Duodenal mucosa (tissue), 2 donors: ENCODE measurements at regions not wholly inside any gene's neighbourhood (a gene's known extent, or its start where the extent isn't known, plus 50 kb on each side); places are given as distances from the start of the nearest gene placed in this dataset.

Experiments
- H3K27ac ChIP-seq: one replicate; pipeline ENCODE4 v1.7.0; 2013; ENCODE audit warnings: low read depth, low read length
- H3K27me3 ChIP-seq, 2 donors: one replicate each; pipeline ENCODE4 v1.7.0; 2013; ENCODE audit warnings: low read length in 2 of 2, control low read depth in 1 of 2; ENCODE audit not compliant: insufficient read depth in 2 of 2, control insufficient read depth in 1 of 2
- H3K36me3 ChIP-seq, 2 donors: one replicate each; pipeline ENCODE4 v1.7.0; 2013; ENCODE audit warnings: low read length in 2 of 2, control low read depth in 1 of 2; ENCODE audit not compliant: insufficient read depth in 2 of 2, control insufficient read depth in 1 of 2
- H3K4me1 ChIP-seq, 2 donors: one replicate each; pipeline ENCODE4 v1.7.0; 2013; ENCODE audit warnings: low read length in 2 of 2, control low read depth in 1 of 2; ENCODE audit not compliant: insufficient read depth in 2 of 2, control insufficient read depth in 1 of 2
- H3K4me3 ChIP-seq, 2 donors: one replicate each; pipeline ENCODE4 v1.7.0; 2013; ENCODE audit warnings: low read length in 2 of 2, low read depth in 1 of 2
- H3K9ac ChIP-seq, 2 donors: one replicate each; pipeline ENCODE4 v1.7.0; 2013; ENCODE audit warnings: low read length in 2 of 2, low read depth in 1 of 2
- H3K9me3 ChIP-seq, 2 donors: one replicate each; pipeline ENCODE4 v1.7.0; 2013; ENCODE audit warnings: low read length in 2 of 2, control low read depth in 1 of 2; ENCODE audit not compliant: control insufficient read depth in 1 of 2

DNA sequence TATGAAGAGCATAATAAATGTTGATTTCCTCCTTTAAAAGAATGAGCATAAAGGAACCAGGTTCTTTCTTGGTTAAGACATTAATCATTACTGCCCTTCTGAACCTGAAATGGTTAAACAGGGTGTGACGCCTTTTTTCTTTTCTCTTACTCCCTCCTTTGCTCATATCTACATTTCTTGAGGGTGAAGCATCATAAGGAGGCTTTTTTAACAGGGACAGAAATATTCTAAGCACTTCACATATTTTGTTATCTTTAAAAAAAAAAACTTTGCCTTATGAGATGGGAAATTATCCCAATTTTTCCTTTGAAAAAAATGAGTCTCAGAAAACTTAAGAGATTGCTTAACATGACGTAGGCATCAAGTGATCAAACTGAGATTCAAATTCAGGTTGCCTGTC lies 1036.3 kb upstream of the TENM4 start:
- Histone ChIP-seq H3K27me3 (no peaks in the 10 kb centered on the region), H3K9ac (no peak overlapping the region), H3K9me3 (no peaks in the 10 kb centered on the region), H3K4me3 (no peak overlapping the region), H3K27ac (no peak overlapping the region), H3K36me3 (no peaks in the 10 kb centered on the region), H3K4me1 (no peaks in the 10 kb centered on the region)

DNA sequence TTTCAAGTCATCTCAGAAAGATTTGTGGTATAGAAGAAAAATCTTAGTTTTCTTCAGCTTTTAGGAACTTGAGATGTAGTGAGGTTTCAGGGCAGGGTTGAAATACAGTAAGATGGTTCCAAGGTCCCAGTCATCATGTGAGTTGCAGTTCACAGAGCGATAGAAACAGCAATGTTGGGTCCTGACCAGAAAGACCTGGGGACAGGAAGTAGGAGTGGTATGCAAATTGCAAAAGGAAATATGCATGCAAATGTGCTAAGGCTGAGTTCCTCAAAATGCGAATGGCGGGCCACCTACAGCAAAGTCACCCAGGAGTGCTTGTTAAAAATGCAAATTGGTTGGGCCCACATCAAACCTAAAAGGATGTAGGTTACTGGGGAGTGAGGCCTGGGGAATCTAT lies 1032.7 kb upstream of the TENM4 start:
- H3K9ac ChIP-seq = no peak overlapping the region

DNA sequence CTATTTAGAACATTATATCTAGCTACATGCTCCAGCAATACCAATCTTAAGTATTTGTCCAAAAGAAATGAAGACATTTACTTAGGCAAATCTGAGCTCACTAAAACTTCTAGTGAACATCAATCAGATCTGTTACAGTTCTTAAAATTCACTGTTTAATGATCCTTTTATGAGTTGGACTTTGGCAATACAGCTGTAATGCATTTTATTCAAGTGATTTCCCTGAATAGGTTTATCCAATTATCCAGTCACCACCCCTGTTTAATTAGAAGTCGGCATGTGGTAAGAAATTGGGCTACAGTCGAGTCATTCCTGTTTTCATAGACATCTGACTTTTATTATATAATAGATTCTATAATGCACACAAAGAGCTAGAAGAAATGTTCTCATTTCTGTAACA lies 1029.0 kb upstream of the TENM4 start:
- H3K4me3 ChIP-seq = no peak overlapping the region
- H3K9me3 ChIP-seq = no peaks in the 10 kb centered on the region

More for the DNA sequence above, 1032.7 kb upstream of the TENM4 start:
- Histone ChIP-seq H3K36me3 (no peaks in the 10 kb centered on the region), H3K4me1 (no peaks in the 10 kb centered on the region), H3K4me3 (no peak overlapping the region), H3K9me3 (no peaks in the 10 kb centered on the region), H3K27me3 (no peaks in the 10 kb centered on the region), H3K27ac (no peak overlapping the region)

DNA sequence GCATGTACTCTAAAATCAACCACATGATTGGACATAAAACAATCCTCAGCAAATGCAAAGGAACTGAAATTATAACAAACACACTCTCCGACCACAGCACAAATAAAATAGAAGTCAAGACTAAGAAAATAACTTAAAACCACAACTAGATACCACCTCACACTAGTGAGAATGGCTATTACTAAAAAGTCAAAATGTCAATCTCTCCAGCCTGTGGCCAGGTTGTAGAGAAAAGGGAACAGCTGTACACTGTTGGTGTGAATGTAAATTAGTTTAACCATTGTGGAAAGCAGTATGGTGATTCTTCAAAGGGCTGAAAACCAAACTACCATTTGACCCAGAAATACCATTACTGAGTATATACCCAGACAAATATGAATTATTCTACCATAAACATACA lies 1025.7 kb upstream of the TENM4 start:
- H3K4me1 ChIP-seq = no peaks in the 10 kb centered on the region
- no peaks in the 10 kb centered on the region for H3K27me3 ChIP-seq
- no peaks in the 10 kb centered on the region for H3K36me3 ChIP-seq
- H3K4me3 ChIP-seq = no peak overlapping the region
- no peak overlapping the region for H3K27ac ChIP-seq
- no peaks in the 10 kb centered on the region for H3K9me3 ChIP-seq
- no peak overlapping the region for H3K9ac ChIP-seq

More for the DNA sequence above, 1029.0 kb upstream of the TENM4 start:
- Histone ChIP-seq H3K36me3 (no peaks in the 10 kb centered on the region), H3K27ac (no peak overlapping the region), H3K9ac (no peak overlapping the region), H3K4me1 (no peaks in the 10 kb centered on the region), H3K27me3 (no peaks in the 10 kb centered on the region)

DNA sequence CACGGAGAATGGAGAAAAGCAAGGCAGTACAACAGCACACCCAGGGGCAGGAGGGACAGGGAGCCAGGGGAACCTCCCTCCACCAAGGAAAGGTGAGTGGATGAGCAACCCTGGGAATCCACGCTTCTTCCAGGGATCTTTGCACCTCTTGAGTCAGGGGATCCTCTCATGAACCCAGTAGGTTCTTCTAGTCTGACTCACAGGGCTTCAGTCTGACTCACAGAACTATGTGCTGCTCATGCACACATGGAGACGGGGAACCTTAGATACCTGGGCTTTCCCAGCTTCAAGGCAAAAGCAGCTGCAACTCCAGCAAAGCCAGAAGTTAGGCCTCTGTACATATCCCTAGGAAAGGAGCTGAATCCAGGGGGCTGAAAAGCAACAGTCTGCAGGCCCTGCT lies 1021.4 kb upstream of the TENM4 start:
- H3K27me3 ChIP-seq = no peaks in the 10 kb centered on the region
- no peaks in the 10 kb centered on the region for H3K9me3 ChIP-seq
- H3K4me3 ChIP-seq = no peak overlapping the region
- no peak overlapping the region for H3K9ac ChIP-seq
- H3K27ac ChIP-seq = no peak overlapping the region
- H3K36me3 ChIP-seq = no peaks in the 10 kb centered on the region
- H3K4me1 ChIP-seq = no peaks in the 10 kb centered on the region

DNA sequence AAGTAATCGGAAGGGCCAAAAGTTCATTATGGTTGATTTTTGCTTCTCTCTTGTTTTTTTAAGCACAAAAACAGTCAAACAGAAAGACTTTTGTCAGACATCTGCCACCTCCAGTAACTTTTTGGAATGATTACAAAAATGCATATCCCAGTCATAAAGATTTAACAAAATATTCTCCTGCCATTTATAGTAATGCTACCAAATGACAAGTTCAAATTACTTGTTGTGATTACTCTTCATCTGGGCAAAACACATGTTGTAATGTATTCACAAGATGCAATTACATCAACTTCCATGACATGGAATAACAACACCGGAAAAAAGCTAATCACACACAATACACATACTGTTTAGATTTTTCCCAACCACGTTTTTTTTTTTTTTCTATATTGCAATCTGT lies 1017.5 kb upstream of the TENM4 start:
- no peak overlapping the region for H3K9ac ChIP-seq
- no peaks in the 10 kb centered on the region for H3K27me3 ChIP-seq
- H3K27ac ChIP-seq = no peak overlapping the region
- H3K4me1 ChIP-seq = no peaks in the 10 kb centered on the region
- no peak overlapping the region for H3K4me3 ChIP-seq
- no peaks in the 10 kb centered on the region for H3K9me3 ChIP-seq
- H3K36me3 ChIP-seq = no peaks in the 10 kb centered on the region

DNA sequence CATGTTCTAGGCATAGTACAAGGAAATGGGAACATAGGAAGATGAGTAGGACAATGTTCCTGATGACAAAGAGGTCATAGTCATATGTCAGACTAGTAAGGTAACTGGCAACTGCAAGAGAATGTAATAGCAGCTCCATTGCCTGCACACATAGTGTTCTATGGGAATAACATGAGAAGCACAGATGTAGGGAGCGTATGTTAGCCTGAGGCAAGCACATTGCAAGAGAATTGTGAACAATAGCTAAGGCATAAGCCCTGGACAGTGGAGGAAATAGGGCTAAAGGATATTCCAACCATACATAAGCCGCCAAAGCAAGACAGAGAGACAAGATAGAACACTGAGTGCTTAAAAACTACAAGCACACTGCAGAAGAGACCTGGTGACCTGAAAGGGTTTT lies 1017.0 kb upstream of the TENM4 start:
- no peaks in the 10 kb centered on the region for H3K36me3 ChIP-seq
- H3K27ac ChIP-seq = no peak overlapping the region
- no peak overlapping the region for H3K4me3 ChIP-seq
- H3K9ac ChIP-seq = no peak overlapping the region
- H3K27me3 ChIP-seq = no peaks in the 10 kb centered on the region
- no peaks in the 10 kb centered on the region for H3K4me1 ChIP-seq
- H3K9me3 ChIP-seq = no peaks in the 10 kb centered on the region

DNA sequence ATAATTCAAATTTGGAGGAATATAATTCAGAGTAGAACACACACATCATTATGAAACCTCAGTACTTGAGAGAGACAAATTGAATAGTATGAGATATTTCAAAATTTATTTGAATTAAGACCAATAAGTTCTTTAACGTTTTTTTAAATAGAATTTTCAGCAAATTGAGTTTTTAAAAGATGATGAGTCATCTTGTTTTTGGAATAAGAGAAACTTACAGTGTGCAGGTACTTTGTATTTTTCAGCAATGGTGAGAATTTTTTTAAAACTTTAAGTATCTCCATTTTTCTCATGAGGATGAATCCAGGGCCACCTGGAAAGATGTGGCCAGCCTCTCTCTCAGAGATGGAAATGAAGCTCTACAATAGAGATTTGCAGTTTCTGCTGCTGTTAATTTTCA lies 1015.0 kb upstream of the TENM4 start:
- H3K4me3 ChIP-seq = no peak overlapping the region
- H3K27me3 ChIP-seq = no peaks in the 10 kb centered on the region
- H3K9me3 ChIP-seq = no peaks in the 10 kb centered on the region
- H3K36me3 ChIP-seq = no peaks in the 10 kb centered on the region
- H3K27ac ChIP-seq = no peak overlapping the region
- no peaks in the 10 kb centered on the region for H3K4me1 ChIP-seq
- H3K9ac ChIP-seq = no peak overlapping the region

DNA sequence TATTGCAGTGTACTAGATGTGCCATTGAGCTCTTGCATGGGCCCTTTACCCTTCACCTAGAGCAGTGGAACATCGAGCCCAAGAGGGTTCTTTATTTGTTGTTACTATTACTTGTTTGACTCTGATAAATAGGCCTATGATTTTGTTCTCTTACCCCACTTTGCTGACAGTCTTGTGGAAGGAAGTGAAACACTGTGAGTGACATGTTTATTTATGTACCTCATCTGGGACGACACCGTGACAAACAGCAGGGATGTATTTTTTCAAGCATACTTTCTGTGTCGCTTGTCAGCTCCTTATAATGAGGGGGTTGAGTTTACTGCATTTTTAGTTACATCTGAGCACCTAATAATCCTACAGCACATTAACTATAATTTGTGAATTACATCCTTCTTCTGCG lies 1010.3 kb upstream of the TENM4 start:
- H3K27me3 ChIP-seq = no peaks in the 10 kb centered on the region
- no peak overlapping the region for H3K27ac ChIP-seq
- no peak overlapping the region for H3K4me3 ChIP-seq
- no peaks in the 10 kb centered on the region for H3K4me1 ChIP-seq
- H3K36me3 ChIP-seq = no peaks in the 10 kb centered on the region
- H3K9ac ChIP-seq = no peak overlapping the region
- no peaks in the 10 kb centered on the region for H3K9me3 ChIP-seq

DNA sequence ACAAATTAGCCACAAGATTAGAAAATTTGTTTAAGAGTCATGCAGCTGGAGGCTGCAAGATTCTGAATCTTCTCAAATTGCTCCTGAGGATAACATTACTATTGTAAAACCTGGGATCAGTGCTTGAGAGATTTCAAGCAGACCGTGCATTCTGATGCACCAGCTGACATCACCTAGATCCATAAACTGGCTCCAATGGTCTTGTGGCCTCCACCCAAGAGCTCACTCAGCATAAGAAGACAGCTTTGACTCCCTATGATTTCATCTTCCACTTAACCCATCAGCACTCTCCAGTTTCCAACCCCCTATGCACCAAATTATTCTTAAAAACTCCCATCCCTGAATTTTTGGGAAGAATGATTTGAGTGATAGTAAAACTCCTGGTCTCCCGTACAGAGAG lies 1007.9 kb upstream of the TENM4 start:
- Histone ChIP-seq H3K9ac (no peak overlapping the region), H3K4me3 (no peak overlapping the region), H3K9me3 (no peaks in the 10 kb centered on the region), H3K4me1 (no peaks in the 10 kb centered on the region), H3K27ac (no peak overlapping the region), H3K36me3 (no peaks in the 10 kb centered on the region), H3K27me3 (no peaks in the 10 kb centered on the region)

DNA sequence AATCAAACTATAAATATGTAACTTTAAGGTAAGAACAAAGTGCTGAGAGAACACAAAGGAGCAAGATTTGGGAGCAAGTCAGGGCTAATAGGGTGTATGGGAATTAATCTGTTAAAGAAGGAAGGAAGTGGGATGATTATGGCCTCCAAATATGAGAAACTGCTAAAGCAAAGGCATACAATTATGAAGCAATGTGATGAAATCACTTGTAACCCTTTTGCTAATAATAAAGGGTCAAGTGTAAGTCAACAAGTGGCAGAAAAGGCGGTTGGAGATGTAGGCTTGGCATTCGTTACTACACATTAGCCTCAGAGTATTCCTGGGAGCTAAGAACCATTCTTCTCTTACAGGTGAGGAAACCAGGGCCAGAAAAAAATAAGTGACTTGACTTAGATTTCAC lies 1002.3 kb upstream of the TENM4 start:
- Histone ChIP-seq H3K4me3 (no peak overlapping the region), H3K4me1 (no peaks in the 10 kb centered on the region), H3K36me3 (no peaks in the 10 kb centered on the region), H3K9ac (no peak overlapping the region), H3K27me3 (no peaks in the 10 kb centered on the region), H3K27ac (no peak overlapping the region), H3K9me3 (no peaks in the 10 kb centered on the region)
